Epithelial cell of esophagus (primary cell): ENCODE measurements at regions not wholly inside any gene's neighbourhood (a gene's known extent, or its start where the extent isn't known, plus 50 kb on each side); places are given as distances from the start of the nearest gene placed in this dataset.

ENCODE experiments used
- DNase-seq: peaks from one replicate; pipeline ENCODE4 v3.0.0; 2010; ENCODE audit warnings: low read depth
- H3K4me3 ChIP-seq: 2 replicates; pipeline ENCODE4 v1.5.1; 2011; ENCODE audit warnings: mild to moderate bottlenecking, low read length, control low read depth
- CTCF ChIP-seq: IDR thresholded peaks from 2 replicates; pipeline ENCODE4 v1.5.1; 2011; ENCODE audit warnings: low read depth, mild to moderate bottlenecking, low read length, control low read depth, inconsistent platforms; ENCODE audit not compliant: insufficient read depth; ENCODE audit errors: missing control alignments

- H3K4me3 ChIP-seq, result no peak overlapping the region
- TF ChIP-seq CTCF, result no peak
- DNase-seq, result peak; percentile 14
These were observed 77.5 kb upstream of the CADM2 start for GRCh38 chr3:84881288-84881687.

- TF ChIP-seq CTCF, result no peak
- no peak for DNase-seq
- H3K4me3 ChIP-seq, result no peak overlapping the region
These were observed 73.4 kb upstream of the CADM2 start for GRCh38 chr3:84885199-84885882.

GRCh38 chr3:84891851-84892250 lies 66.9 kb upstream of the CADM2 start:
- TF ChIP-seq CTCF, result no peak
- no peak for DNase-seq
- H3K4me3 ChIP-seq, result no peak overlapping the region

GRCh38 chr3:84893211-84893610 lies 65.6 kb upstream of the CADM2 start:
- TF ChIP-seq CTCF, result no peak
- no peak for DNase-seq

GRCh38 chr3:84904212-84904611 lies 54.6 kb upstream of the CADM2 start:
- H3K4me3 ChIP-seq, result no peak overlapping the region
- no peak for TF ChIP-seq CTCF
- no peak for DNase-seq

More at GRCh38 chr3:84893211-84893610, 65.6 kb upstream of the CADM2 start:
- H3K4me3 ChIP-seq, result no peak overlapping the region

- no peak for TF ChIP-seq CTCF
- no peak overlapping the region for H3K4me3 ChIP-seq
- DNase-seq, result no peak
These were observed 53.8 kb upstream of the CADM2 start for GRCh38 chr3:84904816-84905555.

GRCh38 chr3:84905556-84905920 lies 53.3 kb upstream of the CADM2 start:
- TF ChIP-seq CTCF, result no peak
- H3K4me3 ChIP-seq, result no peak overlapping the region
- DNase-seq, result no peak
